Gastroesophageal sphincter (tissue), 4 donors: ENCODE measurements at regions not wholly inside any gene's neighbourhood (a gene's known extent, or its start where the extent isn't known, plus 50 kb on each side); places are given as distances from the start of the nearest gene placed in this dataset.

Source experiments
- ATAC-seq: fragments of 150-250 bp; one replicate; pipeline ENCODE4 v1.9.1; 2016; ENCODE audit warnings: mild to moderate bottlenecking, moderate library complexity
- H3K27ac ChIP-seq, 4 donors: fragments of 200-600 bp; sonication (generic) in 3 of 4; 1 replicate in 3 of 4; 2 replicates in 1 of 4; pipeline ENCODE4 v1.5.1; 2016 to 2019
- H3K27me3 ChIP-seq: fragments of 200-600 bp; sonication (generic); one replicate; pipeline ENCODE4 v1.5.1; 2019
- H3K36me3 ChIP-seq, 2 donors: fragments of 200-600 bp; sonication (generic); one replicate each; pipeline ENCODE4 v1.5.1; 2019; ENCODE audit warnings: control low read depth in 1 of 2
- H3K4me1 ChIP-seq, 3 donors: fragments of 200-600 bp; sonication (generic); 1 replicate in 2 of 3; 2 replicates in 1 of 3; pipeline ENCODE4 v1.5.1; 2016 to 2019; ENCODE audit warnings: control low read depth in 2 of 3
- H3K4me3 ChIP-seq, 2 donors: fragments of 200-600 bp; sonication (generic); one replicate each; pipeline ENCODE4 v1.5.1; 2019; ENCODE audit warnings: mild to moderate bottlenecking in 1 of 2, moderate library complexity in 1 of 2
- H3K9me3 ChIP-seq, 3 donors: fragments of 200-600 bp; sonication (generic); one replicate each; pipeline ENCODE4 v1.5.1; 2017 to 2019; ENCODE audit warnings: control low read depth in 2 of 3
- EP300 ChIP-seq: sonication (generic); formaldehyde crosslinking; IDR thresholded peaks from one replicate; pipeline ENCODE4 v1.6.1; 2017; ENCODE audit warnings: antibody characterized with exemption, mild to moderate bottlenecking
- POLR2A ChIP-seq, 2 donors: fragments of 450-650 bp; IDR thresholded peaks; one replicate each; pipeline ENCODE4 v1.6.1; 2017; ENCODE audit warnings: antibody characterized with exemption in 2 of 2, mild to moderate bottlenecking in 2 of 2, moderate library complexity in 1 of 2
- POLR2AphosphoS5 ChIP-seq: sonication (generic); formaldehyde crosslinking; IDR thresholded peaks from one replicate; pipeline ENCODE4 v1.6.1; 2017; ENCODE audit warnings: antibody characterized with exemption
- WGBS, 2 donors: methylation state at CpG; one replicate each; pipeline ENCODE4 v1.1.5; 2018; ENCODE audit warnings: low coverage in 1 of 2; 5-methylcytosine and 5-hydroxymethylcytosine counted together
- TF ChIP-seq, protein P1 (sequence below), 4 experiments: fragments of 200-600 bp in 2 of 4; fragments of 450-650 bp in 2 of 4; sonication (generic) in 1 of 4; IDR thresholded peaks; one replicate each; pipeline ENCODE4 v1.5.1; 2017 to 2019; ENCODE audit warnings: antibody characterized with exemption in 4 of 4, mild to moderate bottlenecking in 2 of 4, moderate library complexity in 2 of 4

DNA sequence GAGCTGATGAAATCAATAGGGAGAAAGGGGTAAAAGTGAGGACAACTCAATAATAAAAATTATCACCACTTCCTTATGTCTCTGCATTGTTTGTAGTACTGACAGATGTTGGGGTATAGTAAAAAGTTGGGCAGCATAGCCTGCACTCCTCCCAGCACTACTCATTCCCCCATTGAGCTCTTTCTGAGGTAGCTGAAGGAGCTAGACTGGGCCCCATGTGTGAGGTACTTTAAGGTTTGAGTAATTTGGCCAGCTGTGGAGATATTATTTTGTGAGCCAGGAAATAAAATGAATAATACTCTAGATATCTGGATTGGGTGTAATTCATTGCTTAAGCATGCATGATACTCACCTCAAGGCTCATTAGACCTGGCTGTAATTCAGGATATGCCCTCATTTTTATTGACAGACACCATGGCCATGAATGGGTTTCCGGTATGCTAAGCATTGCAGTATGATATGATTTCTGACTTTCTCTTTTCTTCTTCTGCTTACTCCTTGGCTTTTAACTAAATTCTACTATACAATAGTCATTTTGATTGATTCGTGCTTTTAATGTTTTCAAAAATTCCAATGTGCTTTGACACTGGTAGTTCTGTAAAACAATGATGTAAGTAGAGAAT lies 283.9 kb upstream of the RIMS1 start:
- Histone ChIP-seq H3K36me3 (no peaks in the 10 kb centered on the region), H3K4me3 (no peak overlapping the region), H3K27me3 (no peaks in the 10 kb centered on the region), H3K27ac (no peak overlapping the region), H3K4me1 (no peaks in the 10 kb centered on the region), H3K9me3 (no peaks in the 10 kb centered on the region)
- no peak for TF ChIP-seq POLR2AphosphoS5
- TF ChIP-seq, protein P1, sequence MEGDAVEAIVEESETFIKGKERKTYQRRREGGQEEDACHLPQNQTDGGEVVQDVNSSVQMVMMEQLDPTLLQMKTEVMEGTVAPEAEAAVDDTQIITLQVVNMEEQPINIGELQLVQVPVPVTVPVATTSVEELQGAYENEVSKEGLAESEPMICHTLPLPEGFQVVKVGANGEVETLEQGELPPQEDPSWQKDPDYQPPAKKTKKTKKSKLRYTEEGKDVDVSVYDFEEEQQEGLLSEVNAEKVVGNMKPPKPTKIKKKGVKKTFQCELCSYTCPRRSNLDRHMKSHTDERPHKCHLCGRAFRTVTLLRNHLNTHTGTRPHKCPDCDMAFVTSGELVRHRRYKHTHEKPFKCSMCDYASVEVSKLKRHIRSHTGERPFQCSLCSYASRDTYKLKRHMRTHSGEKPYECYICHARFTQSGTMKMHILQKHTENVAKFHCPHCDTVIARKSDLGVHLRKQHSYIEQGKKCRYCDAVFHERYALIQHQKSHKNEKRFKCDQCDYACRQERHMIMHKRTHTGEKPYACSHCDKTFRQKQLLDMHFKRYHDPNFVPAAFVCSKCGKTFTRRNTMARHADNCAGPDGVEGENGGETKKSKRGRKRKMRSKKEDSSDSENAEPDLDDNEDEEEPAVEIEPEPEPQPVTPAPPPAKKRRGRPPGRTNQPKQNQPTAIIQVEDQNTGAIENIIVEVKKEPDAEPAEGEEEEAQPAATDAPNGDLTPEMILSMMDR (IDR thresholded peaks at IDR 0.05) = no peak
- no peak for TF ChIP-seq EP300
- TF ChIP-seq POLR2A (IDR thresholded peaks at IDR 0.05) = no peak
- no peak for ATAC-seq
- WGBS, 2 donors = 64 to 77% methylated on average over 2 of the region's 2 CpGs

DNA sequence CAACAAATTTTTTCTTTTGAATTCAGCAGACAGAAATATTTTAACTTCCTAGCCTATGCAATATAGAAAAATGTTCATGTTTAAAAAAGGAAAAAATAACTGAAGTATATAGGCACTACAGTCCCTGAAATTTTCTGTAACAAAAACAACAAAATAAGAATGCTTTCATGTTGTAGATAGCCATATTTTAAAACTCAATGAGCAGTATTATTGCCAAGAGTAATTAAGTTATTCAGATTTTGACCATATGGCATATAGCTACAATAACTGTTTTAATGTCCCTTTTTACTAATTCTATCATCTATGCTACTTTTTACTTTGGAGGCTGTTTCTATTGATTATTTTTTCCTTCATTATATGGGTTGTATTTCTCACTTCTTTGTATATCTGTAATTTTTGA lies 283.3 kb upstream of the RIMS1 start:
- no peak for ATAC-seq
- no peaks in the 10 kb centered on the region for H3K9me3 ChIP-seq
- no peak overlapping the region for H3K27ac ChIP-seq
- H3K4me1 ChIP-seq = no peaks in the 10 kb centered on the region
- no peaks in the 10 kb centered on the region for H3K27me3 ChIP-seq
- TF ChIP-seq, protein P1 (IDR thresholded peaks at IDR 0.05) = no peak
- no peak for TF ChIP-seq POLR2A (IDR thresholded peaks at IDR 0.05)
- no peak for TF ChIP-seq POLR2AphosphoS5
- TF ChIP-seq EP300 = no peak
- H3K4me3 ChIP-seq = no peak overlapping the region
- H3K36me3 ChIP-seq = no peaks in the 10 kb centered on the region

DNA sequence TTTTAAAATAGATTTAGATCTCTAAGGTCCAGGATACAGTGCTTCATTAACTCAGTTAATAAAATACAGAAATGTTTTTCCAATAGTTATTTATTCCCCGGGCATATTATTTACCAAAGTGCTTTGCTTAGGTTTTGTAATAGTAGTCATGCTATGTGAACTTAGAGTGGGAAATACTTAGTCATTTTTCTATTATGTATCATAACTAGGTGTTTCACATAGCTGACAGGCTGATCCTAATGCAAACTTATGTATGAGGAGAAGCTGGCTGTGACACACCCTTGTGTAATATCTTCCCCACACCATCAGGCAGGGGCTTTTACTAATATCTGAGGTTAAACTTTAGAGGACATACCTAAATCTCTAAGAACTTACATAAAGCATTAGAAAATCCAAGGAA lies 277.7 kb upstream of the RIMS1 start:
- 100% methylated on average over 1 of the region's 1 CpG for WGBS, 2 donors
- ATAC-seq = no peak

DNA sequence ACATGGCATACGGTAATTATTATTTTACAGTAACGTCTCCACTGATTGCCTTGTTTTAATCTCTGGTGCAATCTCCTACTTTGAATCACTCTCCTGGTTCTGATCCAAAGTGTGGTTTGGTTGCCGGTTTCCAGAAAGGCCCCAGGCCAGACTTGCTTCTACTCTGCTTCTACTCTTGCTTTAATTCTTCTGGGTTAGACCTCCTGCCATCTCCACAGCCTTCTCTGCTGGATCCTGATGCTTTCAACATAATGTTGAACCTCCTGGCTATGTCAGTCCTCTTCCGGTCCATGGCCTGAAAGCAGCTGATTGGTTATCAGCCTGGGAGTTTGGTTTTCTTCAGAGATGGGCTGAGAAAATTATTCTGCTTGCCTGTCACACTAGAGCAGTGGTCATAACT lies 266.5 kb upstream of the RIMS1 start:
- no peak for ATAC-seq
- Histone ChIP-seq H3K4me1 (no peaks in the 10 kb centered on the region), H3K9me3 (no peaks in the 10 kb centered on the region), H3K27me3 (no peaks in the 10 kb centered on the region), H3K36me3 (no peaks in the 10 kb centered on the region), H3K4me3 (no peak overlapping the region), H3K27ac (no peak overlapping the region)
- 42 to 72% methylated on average over 2 to 3 of the region's 4 CpGs for WGBS, 2 donors
- TF ChIP-seq POLR2AphosphoS5 = no peak
- TF ChIP-seq EP300 = no peak

More for the DNA sequence above, 277.7 kb upstream of the RIMS1 start:
- H3K4me1 ChIP-seq = no peaks in the 10 kb centered on the region
- TF ChIP-seq POLR2AphosphoS5 = no peak
- TF ChIP-seq, protein P1 (IDR thresholded peaks at IDR 0.05) = no peak
- TF ChIP-seq EP300 = no peak
- TF ChIP-seq POLR2A (IDR thresholded peaks at IDR 0.05) = no peak
- H3K36me3 ChIP-seq = no peaks in the 10 kb centered on the region
- H3K27me3 ChIP-seq = no peaks in the 10 kb centered on the region
- H3K4me3 ChIP-seq = no peak overlapping the region
- no peak overlapping the region for H3K27ac ChIP-seq
- no peaks in the 10 kb centered on the region for H3K9me3 ChIP-seq

DNA sequence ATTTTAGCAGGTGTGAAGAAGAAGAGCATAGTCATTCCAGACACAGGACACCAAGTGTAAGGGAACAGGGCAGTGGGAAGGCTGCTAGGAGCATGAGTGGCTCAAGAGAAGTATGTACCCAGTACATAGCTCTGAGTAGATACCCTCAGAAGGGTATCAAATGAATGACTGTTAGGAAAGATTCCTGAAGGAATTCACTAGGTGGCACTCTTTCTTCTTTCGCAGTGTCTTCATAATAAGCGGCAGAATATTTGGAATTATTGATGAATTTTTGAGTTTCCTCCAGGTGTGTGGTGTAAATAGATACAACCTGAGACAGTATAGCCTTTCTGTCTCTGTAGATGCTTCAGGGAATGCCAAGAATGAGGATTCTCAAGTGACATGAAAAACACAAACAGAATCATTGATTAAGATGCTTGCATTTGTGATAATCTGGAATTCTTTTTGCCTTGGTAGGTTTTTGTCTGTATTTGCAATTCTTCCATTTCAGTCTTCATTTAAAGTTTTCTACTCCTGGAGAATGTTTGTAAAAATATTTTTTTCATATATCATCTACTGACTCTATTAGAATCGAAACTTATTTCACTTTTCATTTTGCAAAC lies 264.3 kb upstream of the RIMS1 start:
- no peaks in the 10 kb centered on the region for H3K36me3 ChIP-seq
- H3K9me3 ChIP-seq = no peaks in the 10 kb centered on the region
- no peak overlapping the region for H3K4me3 ChIP-seq
- no peak for TF ChIP-seq POLR2AphosphoS5
- TF ChIP-seq POLR2A (IDR thresholded peaks at IDR 0.05) = no peak
- no peak for TF ChIP-seq EP300
- TF ChIP-seq, protein P1 (IDR thresholded peaks at IDR 0.05) = no peak
- no peaks in the 10 kb centered on the region for H3K27me3 ChIP-seq
- H3K4me1 ChIP-seq = no peaks in the 10 kb centered on the region
- H3K27ac ChIP-seq = no peak overlapping the region
- 38 to 45% methylated on average over 3 of the region's 3 CpGs for WGBS, 2 donors
- ATAC-seq = no peak
